ENCODE measurements at regions not wholly inside any gene's neighbourhood (a gene's known extent, or its start where the extent isn't known, plus 50 kb on each side); places are given as distances from the start of the nearest gene placed in this dataset.

DNA sequence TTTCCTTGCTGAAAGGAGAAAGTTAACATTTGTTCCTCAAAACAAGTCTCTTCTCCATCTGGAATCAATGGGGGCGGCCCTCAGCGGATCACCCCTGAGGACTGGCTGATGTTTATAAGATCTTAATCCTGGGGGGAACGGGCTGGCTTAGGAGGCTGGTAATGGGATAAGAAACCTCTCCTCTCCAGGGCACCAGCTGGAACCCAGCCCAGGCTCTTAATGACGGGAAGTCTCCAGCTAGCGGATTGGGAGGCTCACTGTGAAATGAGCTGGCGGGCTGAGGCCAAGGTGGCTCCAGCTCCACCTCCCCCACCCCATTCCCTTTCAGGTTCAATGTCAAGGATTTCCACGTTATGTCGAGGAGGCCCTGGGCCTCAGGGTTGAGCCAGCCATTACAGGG is 1133.0 kb downstream of the VRK1 start:
- TF ChIP-seq, protein P1, sequence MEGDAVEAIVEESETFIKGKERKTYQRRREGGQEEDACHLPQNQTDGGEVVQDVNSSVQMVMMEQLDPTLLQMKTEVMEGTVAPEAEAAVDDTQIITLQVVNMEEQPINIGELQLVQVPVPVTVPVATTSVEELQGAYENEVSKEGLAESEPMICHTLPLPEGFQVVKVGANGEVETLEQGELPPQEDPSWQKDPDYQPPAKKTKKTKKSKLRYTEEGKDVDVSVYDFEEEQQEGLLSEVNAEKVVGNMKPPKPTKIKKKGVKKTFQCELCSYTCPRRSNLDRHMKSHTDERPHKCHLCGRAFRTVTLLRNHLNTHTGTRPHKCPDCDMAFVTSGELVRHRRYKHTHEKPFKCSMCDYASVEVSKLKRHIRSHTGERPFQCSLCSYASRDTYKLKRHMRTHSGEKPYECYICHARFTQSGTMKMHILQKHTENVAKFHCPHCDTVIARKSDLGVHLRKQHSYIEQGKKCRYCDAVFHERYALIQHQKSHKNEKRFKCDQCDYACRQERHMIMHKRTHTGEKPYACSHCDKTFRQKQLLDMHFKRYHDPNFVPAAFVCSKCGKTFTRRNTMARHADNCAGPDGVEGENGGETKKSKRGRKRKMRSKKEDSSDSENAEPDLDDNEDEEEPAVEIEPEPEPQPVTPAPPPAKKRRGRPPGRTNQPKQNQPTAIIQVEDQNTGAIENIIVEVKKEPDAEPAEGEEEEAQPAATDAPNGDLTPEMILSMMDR (IDR thresholded peaks at IDR 0.05; ENCODE audit: insufficient read depth, low read depth, low read length) = no peak
- TF ChIP-seq EZH2 (IDR thresholded peaks at IDR 0.05; ENCODE audit: insufficient read depth, low read length) = no peak

All from astrocyte (in vitro differentiated cells and primary cell).